ENCODE measurements at regions not wholly inside any gene's neighbourhood (a gene's known extent, or its start where the extent isn't known, plus 50 kb on each side); places are given as distances from the start of the nearest gene placed in this dataset.

DNA sequence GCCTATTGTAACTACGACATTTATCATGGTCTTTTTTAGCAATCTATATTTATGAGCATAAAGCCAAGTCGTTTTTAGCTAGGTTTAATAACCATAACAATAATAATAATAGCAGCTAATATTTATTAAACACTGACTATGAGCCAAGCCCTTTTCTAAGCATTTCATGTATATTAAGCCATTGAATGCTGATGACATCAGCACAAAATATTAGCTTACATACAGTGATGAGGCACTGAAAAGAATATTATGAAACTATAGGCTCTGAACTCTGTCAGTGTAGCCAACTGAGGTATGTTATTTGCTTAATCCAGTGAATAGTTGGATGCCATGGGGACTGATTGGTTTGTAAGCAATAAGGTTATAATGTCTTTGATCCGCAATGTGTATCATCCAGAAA lies 235.2 kb downstream of the NDFIP2 start:
- no peak overlapping the region for H3K4me3 ChIP-seq (ENCODE audit: insufficient read depth, low read depth, low read length)
- ATAC-seq (ENCODE audit: low read depth) (no peak), DNase-seq (no peak)
- no peak overlapping the region for H2BK5ac ChIP-seq (ENCODE audit: low read depth, low read length, poor library complexity, severe bottlenecking)
- H4K5ac ChIP-seq (ENCODE audit: low read depth, low read length) = no peak overlapping the region
- H2BK120ac ChIP-seq (ENCODE audit: low read depth, low read length) = no peak overlapping the region
- H2AK5ac ChIP-seq (ENCODE audit: low read depth, low read length) = no peak overlapping the region
- dilution Hi-C loops (cut with HindIII; ENCODE audit: low sequenced_read_pairs, unreplicated experiment) = no loop called here
- no peak overlapping the region for H4K91ac ChIP-seq (ENCODE audit: insufficient read depth, low read depth, low read length)
- no peaks in the 10 kb centered on the region for H3K9me3 ChIP-seq (ENCODE audit: control insufficient read depth, insufficient read depth, low read length)
- CTCF ChIA-PET = no interaction called here
- no peaks in the 10 kb centered on the region for H4K20me1 ChIP-seq (ENCODE audit: insufficient read depth, low read length)
- H3K14ac ChIP-seq (replicated peaks; ENCODE audit: low read depth, low read length) = no peak overlapping the region
- no peak overlapping the region for H3K18ac ChIP-seq (ENCODE audit: low read depth, low read length)
- in situ Hi-C loops (cut with MboI; ENCODE audit: low sequenced_read_pairs) = no loop called here
- POLR2A ChIA-PET (ENCODE audit: unreplicated experiment) = no interaction called here
- H3K4me1 ChIP-seq (ENCODE audit: control insufficient read depth, insufficient read depth, low read length) = no peaks in the 10 kb centered on the region
- H3K9me1 ChIP-seq (ENCODE audit: insufficient read depth, low read length) = no peaks in the 10 kb centered on the region
- no peak overlapping the region for H3K9ac ChIP-seq (ENCODE audit: low read depth, low read length)
- H3K56ac ChIP-seq (ENCODE audit: extremely low read depth, insufficient read depth, low read length) = no peak overlapping the region
- H3K27ac ChIP-seq (ENCODE audit: insufficient read depth, low read length) = no peak overlapping the region
- H3K23ac ChIP-seq (ENCODE audit: low read depth, low read length) = no peak overlapping the region
- H2AFZ ChIP-seq (replicated peaks; ENCODE audit: low read length, poor library complexity) = no peak overlapping the region
- peak; percentile 47 for TF ChIP-seq MAFK (IDR thresholded peaks at IDR 0.05; ENCODE audit: low read depth, low read length)
- TF ChIP-seq, protein P1, sequence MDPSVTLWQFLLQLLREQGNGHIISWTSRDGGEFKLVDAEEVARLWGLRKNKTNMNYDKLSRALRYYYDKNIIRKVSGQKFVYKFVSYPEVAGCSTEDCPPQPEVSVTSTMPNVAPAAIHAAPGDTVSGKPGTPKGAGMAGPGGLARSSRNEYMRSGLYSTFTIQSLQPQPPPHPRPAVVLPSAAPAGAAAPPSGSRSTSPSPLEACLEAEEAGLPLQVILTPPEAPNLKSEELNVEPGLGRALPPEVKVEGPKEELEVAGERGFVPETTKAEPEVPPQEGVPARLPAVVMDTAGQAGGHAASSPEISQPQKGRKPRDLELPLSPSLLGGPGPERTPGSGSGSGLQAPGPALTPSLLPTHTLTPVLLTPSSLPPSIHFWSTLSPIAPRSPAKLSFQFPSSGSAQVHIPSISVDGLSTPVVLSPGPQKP (IDR thresholded peaks at IDR 0.05; ENCODE audit: borderline replicate concordance, low read depth, low read length) = no peak
- intact Hi-C loops (cut with micrococcal nuclease) = no loop called here
- no peaks in the 10 kb centered on the region for H3K27me3 ChIP-seq (ENCODE audit: control insufficient read depth, insufficient read depth, low read length)
- H4K8ac ChIP-seq (ENCODE audit: low read depth in 2 of 2, low read length in 2 of 2) = no peak overlapping the region
- H3K79me1 ChIP-seq (ENCODE audit: low read depth in 1 of 2, low read length in 2 of 2) = no peaks in the 10 kb centered on the region
- no peak overlapping the region for H3K4ac ChIP-seq (ENCODE audit: low read depth, low read length)
- no peaks in the 10 kb centered on the region for H3K36me3 ChIP-seq (ENCODE audit: control insufficient read depth, insufficient read depth, low read length)
- no CpG with 5 or more reads among the region's 3 CpGs for WGBS, 2 experiments (ENCODE audit: extremely low coverage in 2 of 2, insufficient read length in 1 of 2)
- H3K4me2 ChIP-seq (ENCODE audit: low read depth, low read length) = no peak overlapping the region
- no TSS peak for BruUV-seq (replicated peaks)
- no peak overlapping the region for H2BK20ac ChIP-seq (ENCODE audit: low read depth, low read length)
- no peak overlapping the region for H2AK9ac ChIP-seq (replicated peaks; ENCODE audit: low read depth, low read length, poor library complexity)
- no peak overlapping the region for H2BK15ac ChIP-seq (ENCODE audit: low read depth, low read length)

All from IMR-90 (cell line).